NCI-H1092 (cell line): ENCODE measurements at regions not wholly inside any gene's neighbourhood (a gene's known extent, or its start where the extent isn't known, plus 50 kb on each side); places are given as distances from the start of the nearest gene placed in this dataset.
"Not testable (repeated sequence)": the region's sequence is repeated elsewhere in the genome, so short reads cannot be mapped to it uniquely, and the experiment has no call there.

Experiments
- DNase-seq: peaks from one replicate; lab custom pipeline; 2025; lab: John Stamatoyannopoulos, UW

DNA sequence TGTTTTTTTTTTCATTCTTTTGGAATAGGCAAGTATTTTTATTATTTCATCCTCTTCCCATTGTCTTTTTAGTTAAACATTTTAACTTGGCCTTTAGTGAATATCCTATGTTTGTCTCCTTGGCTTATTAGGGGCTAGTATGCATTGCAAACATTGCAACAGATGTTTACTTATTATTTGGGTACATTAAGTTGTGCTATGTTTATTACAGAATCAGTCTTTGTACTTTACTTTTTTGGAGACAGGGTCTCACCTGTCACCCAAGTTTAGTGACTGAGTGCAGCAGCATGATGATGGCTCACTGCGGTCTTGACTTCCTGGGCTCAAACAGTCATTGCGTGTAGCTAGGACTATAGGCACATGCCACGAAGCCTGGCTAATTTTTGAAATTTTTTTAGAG, 51.1 kb upstream of the NUDT6 start:
- no peak for DNase-seq

DNA sequence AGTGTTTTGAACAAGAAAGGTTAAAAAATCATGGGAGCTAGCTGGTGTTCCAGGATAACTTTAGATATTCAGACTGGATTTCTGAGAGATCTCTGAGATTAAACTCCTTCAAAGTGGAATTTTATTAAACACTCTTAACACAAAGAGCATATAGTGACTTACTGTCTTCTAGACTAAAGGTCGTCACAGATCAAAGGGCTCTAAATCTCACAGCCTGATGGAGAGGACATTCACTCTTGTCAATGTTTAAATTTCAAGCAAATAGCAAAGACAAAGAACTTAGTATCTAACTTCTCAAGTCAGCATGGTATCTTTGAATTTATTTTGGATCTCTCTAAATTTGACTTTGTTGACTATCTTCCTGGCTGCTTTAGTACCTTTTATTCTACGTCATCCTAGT, 53.7 kb upstream of the NUDT6 start:
- no peak for DNase-seq

DNA sequence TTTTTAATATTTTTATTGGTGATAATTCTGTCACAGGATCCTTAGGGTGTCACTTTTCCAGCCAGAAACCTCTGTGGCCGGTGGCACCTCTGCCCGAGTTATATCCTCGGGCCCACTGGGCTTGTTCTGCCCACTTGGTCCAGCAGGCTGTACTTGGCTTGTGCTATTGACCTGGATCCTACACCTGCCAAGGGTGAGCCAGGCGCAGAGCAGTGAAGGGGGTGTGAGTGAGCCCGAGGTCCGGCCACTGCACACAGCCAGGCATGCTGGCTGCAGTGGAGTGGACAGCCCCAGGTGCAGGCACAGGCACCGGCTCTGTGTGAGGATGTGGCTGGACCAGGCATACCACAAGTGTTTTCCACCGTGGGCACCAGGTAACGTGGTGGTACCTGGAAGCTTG, 54.7 kb upstream of the NUDT6 start:
- no peak for DNase-seq

DNA sequence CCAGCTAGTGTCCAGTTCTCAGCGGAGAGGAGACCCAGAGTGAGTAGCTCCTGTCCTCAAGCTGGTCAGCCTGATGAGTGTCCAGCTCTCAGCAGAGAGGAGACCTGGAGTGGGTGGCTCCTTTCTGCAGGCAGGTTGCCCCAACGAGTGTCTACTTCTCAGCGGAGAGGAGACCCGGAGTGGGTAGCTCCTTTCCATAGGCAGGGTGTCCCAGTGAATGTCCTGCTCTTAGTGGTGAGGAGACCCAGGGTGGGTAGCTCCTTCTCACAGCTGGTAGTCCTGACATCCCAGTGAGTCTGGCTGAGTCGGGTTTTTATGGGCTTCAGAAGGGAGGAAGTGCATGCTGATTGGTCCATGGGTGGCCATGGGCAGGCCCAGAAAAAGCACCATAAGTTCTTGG, 55.7 kb upstream of the NUDT6 start:
- no peak for DNase-seq

DNA sequence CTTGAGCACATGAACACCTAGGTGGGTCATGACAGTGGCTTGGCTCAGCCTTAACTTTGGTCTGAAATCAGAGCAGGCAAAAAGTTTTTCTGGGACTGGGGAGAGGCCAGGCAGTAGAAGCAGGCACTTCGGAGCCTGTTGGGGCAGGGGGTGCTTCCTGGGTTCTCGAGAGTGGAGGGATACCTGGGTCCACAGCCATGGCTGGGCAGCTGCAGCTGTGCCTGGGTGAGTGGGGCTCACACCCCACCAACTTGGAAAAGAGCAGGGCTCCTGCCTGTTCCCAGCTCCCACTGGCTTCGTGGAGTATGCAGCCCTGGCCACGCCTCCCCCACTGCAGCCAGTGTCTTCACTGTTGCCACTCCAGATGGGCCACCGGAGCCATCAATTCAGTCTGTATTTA, 56.4 kb upstream of the NUDT6 start:
- DNase-seq: no peak

DNA sequence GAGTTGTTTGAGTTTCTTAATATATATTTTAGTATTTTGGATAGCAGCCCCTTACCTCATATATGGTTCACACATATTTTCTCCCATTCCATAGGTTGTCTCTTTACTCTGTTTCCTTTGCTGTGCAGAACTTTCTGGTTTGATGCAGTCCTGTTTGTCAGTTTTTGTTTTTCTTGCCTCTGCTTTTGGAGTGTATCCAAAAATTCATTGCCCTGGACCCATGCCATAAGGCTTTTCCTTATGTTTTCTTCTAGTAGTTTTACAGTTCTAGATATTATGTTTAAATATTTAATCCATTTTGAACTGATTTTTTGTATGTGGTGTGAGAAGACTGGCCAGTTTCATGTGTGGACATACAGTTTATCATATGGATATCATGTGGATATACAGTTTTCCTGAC, 58.5 kb upstream of the NUDT6 start:
- no peak for DNase-seq

DNA sequence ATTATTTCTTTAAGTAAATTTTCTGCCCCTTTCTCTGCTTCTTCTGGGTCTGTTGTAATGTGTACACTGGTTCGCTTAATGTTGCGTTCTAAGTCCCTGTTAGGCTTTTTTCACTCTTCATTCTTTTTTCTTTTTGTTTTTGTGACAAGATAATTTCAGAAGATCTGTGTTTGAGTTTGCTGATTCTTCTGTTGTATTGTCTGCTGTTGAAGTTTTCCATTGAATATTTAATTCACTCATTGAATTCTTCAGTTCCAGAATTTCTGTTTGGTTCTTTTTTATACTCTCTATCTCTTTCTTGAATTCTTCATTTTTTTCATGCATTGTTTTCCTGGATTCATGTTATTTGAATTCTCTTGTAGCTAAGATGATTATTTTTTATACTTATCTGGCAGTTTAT, 66.3 kb upstream of the NUDT6 start:
- no peak for DNase-seq

DNA sequence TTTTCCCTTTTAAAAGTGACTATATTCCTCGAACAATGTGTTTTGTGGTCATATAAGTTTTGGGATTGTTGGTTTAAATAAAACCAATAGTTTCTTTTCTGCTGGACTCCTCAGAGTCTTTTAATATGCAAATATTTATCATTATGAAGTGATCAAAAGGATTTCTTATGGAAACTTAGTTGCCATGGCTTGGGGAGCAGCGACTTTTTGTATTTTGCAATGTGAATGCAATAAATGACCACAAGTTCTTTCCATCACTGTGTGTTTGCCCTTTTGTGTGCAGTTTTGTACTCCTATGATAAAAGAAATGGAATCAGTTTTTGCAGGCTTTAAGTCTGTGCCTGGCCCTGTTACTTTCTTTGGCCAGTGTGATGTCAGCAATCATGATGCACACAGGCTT, 68.5 kb upstream of the NUDT6 start:
- no peak for DNase-seq

DNA sequence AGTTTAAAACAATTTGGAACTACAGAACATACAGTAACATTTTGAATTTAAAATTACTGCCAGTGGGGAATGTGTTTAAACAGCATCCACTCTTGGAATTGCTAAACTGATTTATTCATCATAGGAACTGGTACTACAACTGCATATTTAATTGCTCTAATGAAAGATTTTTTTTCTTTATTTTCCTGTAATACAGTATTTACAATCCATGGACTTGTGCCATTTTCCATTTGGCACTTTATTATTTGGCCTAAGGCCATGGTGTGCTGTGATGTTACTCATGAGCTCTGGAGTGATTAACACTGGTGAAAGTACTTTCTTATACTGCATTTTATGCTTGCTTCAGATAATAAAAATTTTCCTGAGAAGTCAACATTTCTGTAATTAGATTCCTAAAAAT, 69.7 kb upstream of the NUDT6 start:
- no peak for DNase-seq

DNA sequence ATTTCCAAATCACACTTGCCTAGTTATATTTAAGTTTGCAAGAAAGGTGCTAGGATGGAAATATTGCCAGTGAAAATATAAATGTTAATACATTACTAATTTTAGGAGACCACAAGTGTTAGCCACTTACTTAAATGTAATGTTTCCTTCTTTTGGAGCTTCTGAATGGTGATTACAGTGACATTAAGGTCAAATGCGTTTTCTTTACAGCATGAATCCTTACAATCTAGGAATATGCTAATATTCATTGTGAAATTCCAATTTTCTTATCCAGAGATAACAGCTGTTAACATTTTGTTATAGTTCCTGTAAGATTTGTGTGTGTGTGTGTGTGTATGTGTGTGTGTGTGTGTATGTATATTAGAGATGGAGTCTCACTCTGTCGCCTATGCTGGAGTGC, 70.2 kb upstream of the NUDT6 start:
- DNase-seq: no peak

DNA sequence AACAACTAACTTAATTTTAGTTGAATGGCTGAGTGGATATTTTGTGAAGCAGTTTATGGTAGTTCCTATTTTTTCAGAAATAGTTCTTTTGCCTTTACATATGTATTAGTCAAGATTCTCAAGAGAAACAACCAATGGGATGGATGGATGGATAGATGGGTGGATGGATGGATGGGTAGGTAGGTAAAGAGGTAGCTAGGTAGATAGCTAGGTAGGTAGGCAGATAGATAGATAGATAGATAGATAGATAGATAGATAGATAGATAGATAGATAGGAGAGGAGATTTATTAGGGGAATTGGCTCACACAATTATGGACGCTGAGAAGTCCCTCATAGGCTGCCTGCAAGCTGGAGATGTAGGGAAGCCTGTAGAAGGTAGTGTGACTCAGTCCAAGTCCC, 74.0 kb upstream of the NUDT6 start:
- no peak for DNase-seq

DNA sequence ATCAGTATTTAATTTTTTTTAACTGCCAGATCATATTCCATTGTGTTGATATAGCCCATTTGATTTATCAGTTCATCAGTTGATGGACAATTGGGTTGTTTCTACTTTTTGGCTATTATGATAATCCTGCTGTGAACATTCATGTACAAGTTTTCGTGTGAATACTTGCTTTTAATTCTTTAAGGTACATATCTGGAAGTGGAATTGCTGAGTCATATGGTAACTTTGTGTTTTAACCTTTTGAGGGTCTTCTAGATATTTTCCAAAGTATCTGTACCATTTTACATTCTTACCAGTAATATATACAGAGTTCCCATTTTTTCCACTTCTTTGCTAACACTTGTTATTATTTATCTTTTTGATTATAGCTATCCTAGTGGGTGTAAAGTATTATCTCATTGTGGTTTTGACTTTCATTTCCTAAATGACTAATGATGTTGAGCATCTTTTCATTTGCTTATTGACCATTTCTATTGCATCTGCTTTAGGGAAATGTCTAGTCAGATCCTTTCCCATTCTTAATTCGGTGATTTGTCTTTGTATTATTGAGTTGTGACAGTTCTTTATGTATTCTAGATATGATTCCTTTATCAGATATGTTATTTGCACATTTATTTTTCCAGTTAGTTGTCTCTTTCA, 75.2 kb upstream of the NUDT6 start:
- no peak for DNase-seq

DNA sequence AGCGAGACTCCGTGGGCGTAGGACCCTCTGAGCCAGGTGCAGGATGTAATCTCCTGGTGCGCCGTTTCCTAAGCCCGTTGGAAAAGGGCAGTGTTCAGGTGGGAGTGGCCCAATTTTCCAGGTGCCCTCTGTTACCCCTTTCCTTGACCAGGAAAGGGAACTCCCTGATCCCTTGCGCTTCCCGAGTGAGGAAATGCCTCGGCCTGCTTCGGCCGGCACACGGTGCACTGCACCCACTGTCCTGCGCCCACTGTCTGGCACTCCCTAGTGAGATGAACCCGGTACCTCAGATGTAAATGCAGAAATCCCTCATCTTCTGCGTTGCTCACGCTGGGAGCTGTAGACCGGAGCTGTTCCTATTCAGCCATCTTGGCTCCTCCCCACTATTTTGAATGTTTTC, 81.7 kb upstream of the NUDT6 start:
- DNase-seq: not testable (repeated sequence)

DNA sequence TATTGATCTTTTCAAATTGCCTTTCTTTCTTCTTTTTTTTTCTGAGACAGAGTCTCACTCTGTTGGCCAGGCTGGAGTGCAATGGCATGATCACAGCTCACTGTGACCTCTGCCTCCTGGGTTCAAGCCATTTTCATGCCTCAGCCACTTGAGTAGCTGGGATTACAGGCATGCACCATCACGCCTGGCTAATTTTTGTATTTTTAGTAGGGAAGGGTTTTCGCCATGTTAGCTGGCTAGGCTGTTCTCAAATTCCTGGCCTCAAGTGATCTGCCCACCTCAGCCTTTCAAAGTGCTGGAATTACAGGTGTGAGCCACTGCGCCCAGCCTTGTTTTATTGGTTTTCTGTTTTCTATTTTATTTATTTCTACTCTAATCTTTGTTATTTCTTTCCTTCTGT, 82.7 kb upstream of the NUDT6 start:
- DNase-seq: not testable (repeated sequence)

DNA sequence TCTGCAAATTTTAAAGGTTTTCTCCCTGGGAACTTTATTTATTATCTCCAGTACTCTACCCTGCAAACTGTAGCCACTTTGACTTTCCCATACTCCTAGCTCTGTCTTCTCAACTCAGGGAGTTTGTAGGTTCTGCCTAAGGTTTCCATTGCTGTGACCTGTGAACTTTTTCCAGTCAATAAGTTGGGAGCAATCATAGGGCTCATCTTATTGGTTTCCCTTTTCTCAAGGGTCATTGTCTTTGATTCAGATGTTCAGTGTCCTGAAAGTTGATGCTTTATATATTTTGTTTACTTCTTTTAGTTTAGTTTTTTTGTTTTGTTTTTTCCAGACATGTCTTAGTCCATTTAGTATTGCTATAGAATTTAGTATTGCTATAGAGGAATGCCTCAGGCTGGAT, 85.3 kb upstream of the NUDT6 start:
- no peak for DNase-seq

DNA sequence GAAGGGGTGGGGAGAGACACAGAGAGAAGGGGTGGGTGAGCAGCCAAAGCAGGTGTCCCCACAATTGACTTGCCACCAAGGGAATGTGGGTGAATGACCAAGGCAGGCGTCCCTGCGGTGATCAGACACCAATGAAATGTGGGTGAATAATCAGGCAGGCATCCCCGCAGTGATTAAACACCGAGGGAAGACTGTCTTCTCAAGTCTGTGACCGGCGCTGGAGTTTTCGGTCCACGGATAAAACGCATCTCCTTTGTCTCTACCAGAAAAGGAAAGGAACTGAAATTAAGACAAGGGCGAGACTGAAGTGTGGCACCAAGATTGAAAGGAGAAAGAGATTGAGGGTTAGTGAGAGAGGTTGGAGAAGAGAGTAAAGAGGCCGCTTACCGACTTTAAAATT, 90.0 kb upstream of the NUDT6 start:
- not testable (repeated sequence) for DNase-seq

DNA sequence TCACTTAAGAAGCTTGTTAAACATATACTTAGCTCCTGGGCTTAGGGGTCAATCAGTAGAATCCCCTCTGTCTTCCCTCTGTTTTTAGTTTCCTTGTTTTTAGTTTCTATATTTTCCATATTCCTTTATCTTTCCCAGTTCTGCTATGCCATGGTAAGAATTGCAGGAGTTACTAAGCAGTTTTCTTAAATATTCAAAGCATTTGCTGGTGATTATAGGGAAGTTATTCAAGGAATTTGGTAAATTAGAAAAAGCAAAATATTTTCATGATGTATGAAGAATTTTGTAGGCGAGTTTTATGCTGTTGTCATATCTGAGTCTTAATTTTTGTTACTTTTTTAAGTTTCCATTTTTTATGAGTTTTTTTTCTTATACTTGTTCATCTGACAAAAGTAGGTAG, 91.6 kb upstream of the NUDT6 start:
- no peak for DNase-seq

DNA sequence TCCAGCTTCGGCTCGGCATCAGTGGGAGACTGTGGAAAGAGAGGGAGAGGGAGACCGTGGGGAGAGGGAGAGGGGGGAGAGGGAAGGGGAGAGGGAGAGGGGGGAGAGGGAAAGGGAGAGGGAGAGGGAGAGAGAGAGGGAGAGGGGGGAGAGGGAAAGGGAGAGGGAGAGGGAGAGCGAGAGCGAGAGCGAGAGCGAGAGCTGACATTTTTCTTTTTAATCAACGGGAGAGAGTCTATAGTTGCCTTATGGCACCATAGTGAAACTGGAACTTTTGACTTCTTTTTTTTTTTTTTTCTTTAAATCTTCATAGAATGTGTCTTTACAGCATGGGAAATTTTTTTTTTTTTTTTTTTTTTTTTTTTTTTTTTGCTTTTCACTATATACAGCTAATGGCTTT, 94.7 kb upstream of the NUDT6 start:
- DNase-seq: no peak

DNA sequence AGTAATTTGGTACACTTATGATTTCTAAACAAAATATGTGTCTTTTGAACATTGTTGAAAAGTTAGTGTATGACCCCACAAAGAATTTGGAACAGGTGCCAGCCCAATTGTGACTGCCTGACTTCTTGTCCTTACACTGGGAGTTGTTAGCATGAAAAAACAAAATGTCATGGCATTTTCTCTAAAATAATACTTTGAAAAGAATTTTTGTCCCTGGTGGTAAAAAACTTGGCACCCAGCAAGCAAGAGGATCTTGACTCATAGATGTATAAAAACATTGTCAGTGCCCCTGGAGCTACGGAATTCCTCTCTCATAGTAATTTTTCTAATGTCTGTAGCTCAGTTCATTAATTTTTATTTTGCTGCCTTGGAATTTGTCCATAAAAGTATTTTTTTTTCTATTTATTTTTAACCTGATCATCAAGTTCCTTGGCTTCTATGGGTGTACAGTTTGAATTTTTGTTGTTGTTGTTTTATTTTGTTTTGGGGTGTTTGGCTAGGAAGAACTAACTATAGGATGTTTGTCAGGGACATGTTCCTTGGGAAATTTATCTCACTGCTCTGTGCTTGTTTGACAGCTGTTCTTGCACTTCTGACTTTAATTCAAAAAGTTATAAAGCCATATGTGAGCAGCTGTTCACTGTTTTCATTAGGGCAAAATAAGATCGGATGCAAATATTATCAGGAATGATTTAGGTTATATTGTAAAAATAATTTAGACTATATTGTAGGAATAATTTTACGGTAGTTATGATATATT, 95.4 kb upstream of the NUDT6 start:
- DNase-seq: no peak

DNA sequence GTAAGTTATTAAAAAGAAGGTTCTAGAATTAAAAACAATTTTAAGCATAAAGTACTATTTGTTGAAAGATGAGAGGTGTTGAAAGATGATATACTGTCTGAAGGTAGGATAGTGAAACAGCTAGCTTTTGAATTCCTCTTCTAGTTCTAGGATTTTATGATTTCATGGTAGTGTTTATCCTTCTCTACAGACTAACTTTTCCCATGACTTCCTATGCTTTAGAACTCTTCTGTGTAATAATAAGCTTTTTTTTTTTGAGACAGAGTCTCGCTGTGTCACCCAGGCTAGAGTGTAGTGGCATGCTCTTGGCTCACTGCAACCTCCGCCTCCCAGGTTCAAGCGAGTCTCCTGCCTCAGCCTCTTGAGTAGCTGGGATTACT, 96.0 kb upstream of the NUDT6 start:
- no peak for DNase-seq

DNA sequence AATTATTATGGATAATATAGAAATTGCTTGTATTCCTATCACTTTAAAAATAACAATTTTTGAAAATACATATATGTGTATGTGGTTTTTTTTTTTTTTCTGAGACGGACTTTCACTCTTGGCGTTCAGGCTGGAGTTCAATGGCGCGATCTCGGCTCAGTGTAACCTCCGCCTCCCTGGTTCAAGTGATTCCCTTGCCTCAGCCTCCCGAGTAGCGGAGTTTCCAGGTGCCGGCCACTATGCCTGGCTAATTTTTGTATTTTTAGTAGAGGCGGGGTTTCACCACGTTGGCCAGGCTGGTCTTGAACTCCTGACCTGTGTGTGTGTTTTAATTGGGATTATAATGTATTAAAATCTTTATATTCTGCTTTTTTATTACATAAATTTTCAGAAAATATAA, 97.9 kb upstream of the NUDT6 start:
- DNase-seq: no peak

DNA sequence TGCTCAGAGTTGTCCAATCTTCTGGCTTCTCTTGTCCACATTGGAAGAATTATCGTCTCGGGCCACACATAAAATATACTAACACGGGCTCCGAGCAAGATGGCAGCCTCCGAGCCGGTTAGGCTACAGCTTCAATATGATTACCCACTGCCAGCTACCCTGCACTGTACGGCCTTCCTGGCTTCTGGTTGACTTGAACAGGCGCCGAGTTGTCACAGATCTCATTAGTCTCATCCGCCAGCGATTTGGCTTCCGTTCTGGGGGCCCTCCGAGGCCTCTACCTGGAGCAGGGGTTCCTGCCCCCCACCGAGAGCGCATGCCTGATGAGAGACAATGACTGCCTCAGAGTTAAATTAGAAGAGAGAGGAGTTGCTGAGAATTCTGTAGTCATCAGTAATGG, 101.2 kb upstream of the NUDT6 start:
- no peak for DNase-seq

DNA sequence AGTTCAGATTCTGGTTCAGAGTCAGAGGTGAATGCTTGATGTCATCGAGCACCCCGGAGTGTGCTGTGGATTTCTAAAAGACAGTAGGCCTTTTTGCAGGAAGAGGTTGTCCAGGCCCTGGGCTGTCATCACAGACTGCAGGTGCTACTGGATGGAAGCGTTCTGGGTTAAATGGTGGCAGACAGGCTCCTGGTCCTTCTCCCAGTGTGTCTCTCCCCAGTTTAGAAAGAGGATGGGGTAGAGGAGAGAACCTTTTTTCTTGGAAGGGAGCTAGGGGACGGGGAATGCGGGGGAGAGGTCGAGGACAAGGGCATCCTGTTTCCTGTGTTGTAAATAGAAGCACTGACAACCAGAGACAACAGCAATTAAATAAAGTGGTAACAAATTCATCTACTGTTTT, 102.3 kb upstream of the NUDT6 start:
- no peak for DNase-seq

DNA sequence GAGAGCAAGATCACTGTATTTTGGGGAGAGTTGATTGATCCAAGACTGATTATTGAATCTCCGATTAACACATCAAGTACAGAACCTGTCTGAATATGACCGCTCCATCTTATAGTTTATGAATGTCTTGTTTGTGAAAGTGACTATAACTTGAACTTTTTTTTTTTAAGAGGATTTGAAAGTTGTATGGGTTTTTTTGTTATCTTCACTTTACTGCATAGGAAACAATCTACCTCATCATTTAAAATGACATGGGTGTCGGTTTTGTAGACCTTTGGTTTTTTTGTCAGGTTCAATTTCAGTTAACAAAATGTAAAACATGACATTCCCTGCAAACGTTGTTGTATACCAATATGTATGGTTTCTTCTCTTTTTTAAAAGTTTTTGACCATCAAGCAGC, 103.0 kb upstream of the NUDT6 start:
- no peak for DNase-seq
